B cell (primary cell): ENCODE measurements at regions not wholly inside any gene's neighbourhood (a gene's known extent, or its start where the extent isn't known, plus 50 kb on each side); places are given as distances from the start of the nearest gene placed in this dataset.

Experiments
- ATAC-seq: fragments of 200-7000 bp; cut with Tn5 transposase; one replicate; pipeline ENCODE4 v1.10.0; 2021; ENCODE audit warnings: low read depth, mild to moderate bottlenecking, moderate number of reproducible peaks, moderate library complexity
- CTCF ChIA-PET: fragments of 350-600 bp; sonication (Branson Sonifier 250); formaldehyde crosslinking; loops from one replicate; lab custom pipeline; 2021; ENCODE audit warnings: antibody characterized with exemption, inconsistent platforms; lab: Charles Lee
- POLR2A ChIA-PET: fragments of 350-600 bp; sonication (Branson Sonifier 250); formaldehyde crosslinking; loops from one replicate; lab custom pipeline; 2021; ENCODE audit warnings: antibody characterized with exemption; lab: Charles Lee
- DNase-seq: peaks from one replicate; pipeline ENCODE4 v3.0.0; 2013
- H2AFZ ChIP-seq: 2 replicates; pipeline ENCODE4 v1.6.1; 2012; ENCODE audit warnings: mild to moderate bottlenecking, low read depth, low read length; ENCODE audit not compliant: insufficient read depth, poor library complexity, severe bottlenecking
- H3K27ac ChIP-seq, 2 donors: 1 replicate in 1 of 2; 2 replicates in 1 of 2; pipeline ENCODE4 v1.5.1; 2012 to 2013; ENCODE audit warnings: low read length in 2 of 2, mild to moderate bottlenecking in 2 of 2, moderate library complexity in 1 of 2
- H3K27me3 ChIP-seq, 4 experiments: fragments of 200-600 bp in 1 of 4; sonication (generic) in 1 of 4; replicated peaks in 1 of 4; 1 replicate in 2 of 4; 2 replicates in 2 of 4; pipeline versions ENCODE4 v1.6.1 to v1.7.0; 2013 to 2016; ENCODE audit warnings: low read length in 3 of 4, mild to moderate bottlenecking in 2 of 4, mixed read lengths in 1 of 4, moderate library complexity in 1 of 4; ENCODE audit not compliant: insufficient read depth in 4 of 4, control insufficient read depth in 3 of 4; ENCODE audit errors: control extremely low read depth in 1 of 4
- H3K36me3 ChIP-seq, 2 experiments: replicated peaks in 1 of 2; 1 replicate in 1 of 2; 2 replicates in 1 of 2; pipeline versions ENCODE4 v1.6.1 to v1.7.1; 2013; ENCODE audit warnings: low read length in 1 of 2; ENCODE audit not compliant: insufficient read depth in 2 of 2, control insufficient read depth in 1 of 2; ENCODE audit errors: control extremely low read depth in 1 of 2, extremely low read depth in 1 of 2
- H3K4me1 ChIP-seq, 2 donors: fragments of 200-600 bp in 1 of 2; sonication (generic) in 1 of 2; 1 replicate in 1 of 2; 2 replicates in 1 of 2; pipeline versions ENCODE4 v1.5.1 to v1.6.1; 2013 to 2017; ENCODE audit warnings: low read length in 2 of 2; ENCODE audit not compliant: control insufficient read depth in 2 of 2, insufficient read depth in 2 of 2
- H3K4me2 ChIP-seq: replicated peaks from 2 replicates; pipeline ENCODE3; 2012; ENCODE audit warnings: mild to moderate bottlenecking, low read depth, low read length; ENCODE audit not compliant: poor library complexity, severe bottlenecking
- H3K4me3 ChIP-seq, 5 experiments: fragments of 200-600 bp in 1 of 5; sonication (generic) in 1 of 5; 1 replicate in 3 of 5; 2 replicates in 2 of 5; pipeline versions ENCODE4 v1.5.1 to v1.7.0; 2011 to 2016; ENCODE audit warnings: low read length in 4 of 5, mild to moderate bottlenecking in 4 of 5, low read depth in 2 of 5, control low read depth in 1 of 5, moderate library complexity in 1 of 5; ENCODE audit not compliant: insufficient read depth in 1 of 5; ENCODE audit errors: control extremely low read depth in 1 of 5, extremely low read depth in 1 of 5
- H3K79me2 ChIP-seq: fragments of 200-600 bp; sonication (generic); one replicate; pipeline ENCODE4 v1.6.0; 2016; ENCODE audit warnings: low read length; ENCODE audit not compliant: control insufficient read depth, insufficient read depth
- H3K9ac ChIP-seq: fragments of 200-600 bp; sonication (generic); 2 replicates; pipeline ENCODE4 v1.6.1; 2017; ENCODE audit warnings: mild to moderate bottlenecking, low read length, moderate library complexity
- H3K9me3 ChIP-seq, 3 donors: one replicate each; pipeline versions ENCODE4 v1.6.1 to v1.7.1; 2013; ENCODE audit warnings: low read length in 2 of 3; ENCODE audit not compliant: control insufficient read depth in 2 of 3, insufficient read depth in 1 of 3; ENCODE audit errors: control extremely low read depth in 1 of 3
- H4K20me1 ChIP-seq: 2 replicates; pipeline ENCODE4 v1.6.0; 2012; ENCODE audit warnings: mild to moderate bottlenecking, low read length; ENCODE audit not compliant: insufficient read depth, control insufficient read depth, poor library complexity, severe bottlenecking
- H3K27ac Mint-ChIP-seq: one replicate; pipeline ENCODE4 v1.8.0; 2021; ENCODE audit warnings: mixed read lengths
- H3K27me3 Mint-ChIP-seq: one replicate; pipeline ENCODE4 v1.8.0; 2021; ENCODE audit warnings: mixed read lengths
- H3K4me1 Mint-ChIP-seq: one replicate; pipeline ENCODE4 v1.8.0; 2021; ENCODE audit warnings: mixed read lengths
- H3K4me3 Mint-ChIP-seq: one replicate; pipeline ENCODE4 v1.8.0; 2021; ENCODE audit warnings: mixed read lengths
- H3K9me3 Mint-ChIP-seq: one replicate; pipeline ENCODE4 v1.8.0; 2022; ENCODE audit warnings: mixed read lengths; ENCODE audit not compliant: insufficient read depth
- CTCF ChIP-seq: fragments of 200-600 bp; IDR thresholded peaks from one replicate; pipeline ENCODE4 v1.8.0; 2022; ENCODE audit warnings: antibody characterized with exemption, mild to moderate bottlenecking
- EZH2 ChIP-seq: IDR thresholded peaks from 2 replicates; pipeline ENCODE4 v1.6.1; 2012; ENCODE audit warnings: borderline replicate concordance, low read depth, mild to moderate bottlenecking, moderate library complexity, low read length; ENCODE audit not compliant: insufficient read depth, poor library complexity, severe bottlenecking
- WGBS: methylation state at CpG from one replicate; pipeline ENCODE4 v1.1.5; 2013; ENCODE audit warnings: missing lambda C conversion rate; ENCODE audit not compliant: insufficient coverage; 5-methylcytosine and 5-hydroxymethylcytosine counted together
- intact Hi-C: fragments of 100-400 bp; cut with micrococcal nuclease; formaldehyde crosslinking; loops from one replicate; pipeline ENCODE4 v1.10.0; 2022

- 78% methylated on average over 1 of the region's 3 CpGs for WGBS
- H3K27ac ChIP-seq = no peak overlapping the region
- H3K9me3 ChIP-seq = no peaks in the 10 kb centered on the region
- Mint-ChIP-seq H3K27me3 (no peaks in the 10 kb centered on the region), H3K4me1 (no peaks in the 10 kb centered on the region), H3K9me3 (peaks cover 4% of the 10 kb centered on the region), H3K27ac (no peak overlapping the region), H3K4me3 (no peak overlapping the region)
- no peaks in the 10 kb centered on the region for H3K36me3 ChIP-seq
- H3K79me2 ChIP-seq = no peaks in the 10 kb centered on the region
- ATAC-seq (no peak), DNase-seq (no peak)
- no peak overlapping the region for H3K9ac ChIP-seq
- TF ChIP-seq CTCF = no peak
- no peak for TF ChIP-seq EZH2
- H3K4me1 ChIP-seq = no peaks in the 10 kb centered on the region
- H3K4me2 ChIP-seq = no peak overlapping the region
- intact Hi-C loops = no loop called here
- no peak overlapping the region for H3K4me3 ChIP-seq
- H4K20me1 ChIP-seq = no peaks in the 10 kb centered on the region
- ChIA-PET CTCF (no interaction called here), POLR2A (no interaction called here)
- no peaks in the 10 kb centered on the region for H3K27me3 ChIP-seq
- no peak overlapping the region for H2AFZ ChIP-seq
Observed at GRCh38 chr5:8961219-8961618, 584.7 kb downstream of the SEMA5A start.

DNA sequence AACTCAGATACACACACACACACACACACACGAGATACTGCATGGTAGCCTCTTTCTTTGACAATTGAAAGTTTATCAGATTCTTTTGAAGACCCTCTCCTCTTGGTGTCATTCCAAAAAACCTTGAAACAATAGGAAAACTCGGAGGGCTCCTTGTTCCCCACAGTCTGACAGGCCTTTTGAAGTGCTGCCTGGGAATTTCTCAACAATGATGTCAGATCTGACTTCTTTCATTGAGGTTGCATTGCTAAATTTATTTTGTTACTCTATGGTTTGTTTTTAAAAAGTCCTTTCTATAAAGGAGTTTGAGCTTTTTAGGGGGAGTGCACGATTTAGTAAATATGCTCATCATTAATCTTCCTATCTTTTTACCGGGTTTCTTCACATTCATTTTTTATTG, 583.9 kb downstream of the SEMA5A start:
- Mint-ChIP-seq H3K27ac (no peak overlapping the region), H3K27me3 (no peaks in the 10 kb centered on the region), H3K4me3 (no peak overlapping the region), H3K9me3 (peaks cover 3% of the 10 kb centered on the region), H3K4me1 (no peaks in the 10 kb centered on the region)
- CTCF ChIA-PET = no interaction called here
- Histone ChIP-seq H3K27ac (no peak overlapping the region), H3K79me2 (no peaks in the 10 kb centered on the region), H3K9ac (no peak overlapping the region), H3K4me3 (no peak overlapping the region), H3K36me3 (no peaks in the 10 kb centered on the region), H3K9me3 (no peaks in the 10 kb centered on the region), H3K4me1 (no peaks in the 10 kb centered on the region), H4K20me1 (no peaks in the 10 kb centered on the region), H3K27me3 (no peaks in the 10 kb centered on the region), H3K4me2 (no peak overlapping the region), H2AFZ (no peak overlapping the region)
- POLR2A ChIA-PET = no interaction called here
- ATAC-seq (no peak), DNase-seq (no peak)
- WGBS = 43% methylated on average over 1 of the region's 4 CpGs
- intact Hi-C loops = no loop called here
- TF ChIP-seq EZH2 (no peak), CTCF (no peak)
